Psoas muscle (tissue), 7 donors: ENCODE measurements at regions not wholly inside any gene's neighbourhood (a gene's known extent, or its start where the extent isn't known, plus 50 kb on each side); places are given as distances from the start of the nearest gene placed in this dataset.
"Not testable (repeated sequence)": the region's sequence is repeated elsewhere in the genome, so short reads cannot be mapped to it uniquely, and the experiment has no call there.

ENCODE experiments used
- ATAC-seq, 4 donors: fragments of 200-7000 bp; cut with Tn5 transposase; one replicate each; pipeline ENCODE4 v1.9.1; 2020; ENCODE audit warnings: moderate library complexity in 3 of 4, mild to moderate bottlenecking in 2 of 4
- DNase-seq, 2 donors: peaks; one replicate each; pipeline ENCODE4 v3.0.0-alpha.2; 2020
- H3K27ac ChIP-seq: fragments of 200-600 bp; one replicate; pipeline ENCODE4 v1.8.0; 2022
- H3K27me3 ChIP-seq, 3 donors: fragments of 200-600 bp in 1 of 3; one replicate each; pipeline versions ENCODE4 v1.6.1 to v1.8.0; 2013 to 2022; ENCODE audit warnings: low read length in 2 of 3, mild to moderate bottlenecking in 2 of 3, moderate library complexity in 1 of 3; ENCODE audit not compliant: insufficient read depth in 3 of 3
- H3K36me3 ChIP-seq, 2 donors: fragments of 200-600 bp in 1 of 2; one replicate each; pipeline versions ENCODE4 v1.6.1 to v1.8.0; 2013 to 2022; ENCODE audit warnings: low read depth in 1 of 2, mild to moderate bottlenecking in 1 of 2, moderate library complexity in 1 of 2; ENCODE audit not compliant: insufficient read depth in 1 of 2
- H3K4me1 ChIP-seq: fragments of 200-600 bp; one replicate; pipeline ENCODE4 v1.8.0; 2022
- H3K4me3 ChIP-seq: fragments of 200-600 bp; one replicate; pipeline ENCODE4 v1.8.0; 2022; ENCODE audit warnings: mild to moderate bottlenecking
- H3K9me3 ChIP-seq: fragments of 200-600 bp; one replicate; pipeline ENCODE4 v1.8.0; 2022
- WGBS, 3 donors: extraction: QIAGEN DNeasy Blood & Tissue Kit; methylation state at CpG; one replicate each; pipeline versions ENCODE4 v1.1.6 to v1.1.7; 2013; 5-methylcytosine and 5-hydroxymethylcytosine counted together
- intact Hi-C, 2 donors: fragments of 100-400 bp; cut with DNase I; formaldehyde crosslinking; loops; one replicate each; pipeline versions ENCODE4 v1.11.0 to v1.14.2; 2022
- TF ChIP-seq, protein P1 (sequence below): fragments of 200-600 bp; IDR thresholded peaks from one replicate; pipeline ENCODE4 v1.8.0; 2022; ENCODE audit warnings: antibody characterized with exemption
- donor health status: healthy with polysubstance abuse.
- donor health status: DM: no; HTN: no; CAD: no; lungs with moderate emphysema.
- donor health status: Bipolar disorder and iron deficiency.
- donor health status: healthy.
- donor health status: DM: yes; HTN: yes; CAD: no.
- donor health status: DM: no; HTN: no; CAD: no.
- donor health status: DM: yes; HTN: yes; CAD: no.

DNA sequence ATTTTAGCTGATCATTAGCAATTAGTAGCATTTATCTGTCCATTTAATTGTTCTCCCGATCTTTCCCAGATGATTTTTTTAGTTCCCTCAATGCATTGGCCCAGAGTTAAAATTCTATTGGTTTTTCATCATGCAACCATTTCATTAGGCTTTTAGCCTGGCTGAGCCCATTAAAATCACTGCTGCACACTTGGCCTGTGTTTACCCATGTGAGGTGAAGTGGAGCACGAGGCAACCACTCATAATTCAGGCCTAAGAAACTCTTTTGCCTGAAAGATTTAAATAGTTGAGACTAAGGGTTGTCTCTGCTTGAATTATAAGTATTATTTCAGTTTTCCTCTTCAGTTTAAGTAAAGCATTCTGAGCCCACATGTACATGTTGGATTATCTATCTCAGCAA lies 889.0 kb upstream of the ADGRL4 start:
- H3K4me3 ChIP-seq = no peak overlapping the region
- intact Hi-C loops = no loop called here
- H3K27ac ChIP-seq = no peak overlapping the region
- peaks cover 0 to 2% (median 0%) of the 10 kb centered on the region in 3 donors for H3K27me3 ChIP-seq
- no peak for ATAC-seq
- TF ChIP-seq, protein P1, sequence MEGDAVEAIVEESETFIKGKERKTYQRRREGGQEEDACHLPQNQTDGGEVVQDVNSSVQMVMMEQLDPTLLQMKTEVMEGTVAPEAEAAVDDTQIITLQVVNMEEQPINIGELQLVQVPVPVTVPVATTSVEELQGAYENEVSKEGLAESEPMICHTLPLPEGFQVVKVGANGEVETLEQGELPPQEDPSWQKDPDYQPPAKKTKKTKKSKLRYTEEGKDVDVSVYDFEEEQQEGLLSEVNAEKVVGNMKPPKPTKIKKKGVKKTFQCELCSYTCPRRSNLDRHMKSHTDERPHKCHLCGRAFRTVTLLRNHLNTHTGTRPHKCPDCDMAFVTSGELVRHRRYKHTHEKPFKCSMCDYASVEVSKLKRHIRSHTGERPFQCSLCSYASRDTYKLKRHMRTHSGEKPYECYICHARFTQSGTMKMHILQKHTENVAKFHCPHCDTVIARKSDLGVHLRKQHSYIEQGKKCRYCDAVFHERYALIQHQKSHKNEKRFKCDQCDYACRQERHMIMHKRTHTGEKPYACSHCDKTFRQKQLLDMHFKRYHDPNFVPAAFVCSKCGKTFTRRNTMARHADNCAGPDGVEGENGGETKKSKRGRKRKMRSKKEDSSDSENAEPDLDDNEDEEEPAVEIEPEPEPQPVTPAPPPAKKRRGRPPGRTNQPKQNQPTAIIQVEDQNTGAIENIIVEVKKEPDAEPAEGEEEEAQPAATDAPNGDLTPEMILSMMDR = no peak
- no peaks in the 10 kb centered on the region for H3K9me3 ChIP-seq
- H3K36me3 ChIP-seq = no peaks in the 10 kb centered on the region
- H3K4me1 ChIP-seq = no peaks in the 10 kb centered on the region
- no peak for DNase-seq
- WGBS, 3 donors = 73 to 78% (median 74%) methylated on average over 2 of the region's 2 CpGs

DNA sequence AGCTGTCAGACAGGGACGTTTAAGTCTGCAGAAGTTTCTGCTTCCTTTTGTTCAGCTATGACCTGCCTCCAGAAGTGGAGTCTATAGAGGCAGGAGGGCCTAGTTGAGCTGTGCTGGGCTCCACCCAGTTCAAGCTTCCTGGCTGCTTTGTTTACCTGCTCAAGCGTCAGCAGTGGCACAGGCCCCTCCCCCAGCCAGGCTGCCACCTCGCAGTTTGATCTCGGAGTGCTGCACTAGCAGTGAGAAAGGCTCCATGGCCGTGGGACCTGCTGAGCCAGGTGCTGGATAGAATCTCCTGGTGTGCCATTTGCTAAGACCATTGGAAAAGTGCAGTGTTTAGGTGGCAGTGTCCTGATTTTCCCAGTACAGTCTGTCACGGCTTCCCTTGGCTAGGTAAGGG lies 887.6 kb upstream of the ADGRL4 start:
- DNase-seq, H3K27ac ChIP-seq, H3K4me3 ChIP-seq, H3K4me1 ChIP-seq, H3K36me3 ChIP-seq, H3K27me3 ChIP-seq, ATAC-seq, intact Hi-C loops, H3K9me3 ChIP-seq: not testable (repeated sequence)
- WGBS, 3 donors = 63 to 68% (median 67%) methylated on average over 6 of the region's 6 CpGs

DNA sequence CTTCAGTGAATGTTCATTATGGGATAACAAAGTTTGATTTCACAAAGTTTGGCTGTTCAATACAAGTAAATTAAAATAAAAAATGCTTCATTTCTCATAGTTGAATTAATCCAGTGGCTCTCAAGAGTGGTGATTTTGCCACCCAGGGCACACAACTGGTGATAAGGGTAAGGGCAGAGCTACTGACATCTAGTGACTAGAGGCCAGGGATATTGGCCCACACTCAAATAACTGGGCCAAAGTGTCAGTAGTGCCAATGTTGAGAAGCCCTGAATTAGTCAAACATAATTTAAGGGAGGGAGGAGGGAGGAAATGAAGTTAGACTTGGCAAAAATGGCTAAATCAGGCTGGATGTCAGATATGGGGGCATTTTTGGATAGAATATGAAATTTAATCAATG lies 880.5 kb upstream of the ADGRL4 start:
- no peak overlapping the region for H3K27ac ChIP-seq
- DNase-seq = no peak
- no peaks in the 10 kb centered on the region for H3K4me1 ChIP-seq
- no peak for ATAC-seq
- intact Hi-C loops = no loop called here
- no peak overlapping the region for H3K4me3 ChIP-seq
- TF ChIP-seq, protein P1 = no peak
- H3K27me3 ChIP-seq = no peaks in the 10 kb centered on the region
- H3K9me3 ChIP-seq = no peaks in the 10 kb centered on the region
- H3K36me3 ChIP-seq = no peaks in the 10 kb centered on the region

DNA sequence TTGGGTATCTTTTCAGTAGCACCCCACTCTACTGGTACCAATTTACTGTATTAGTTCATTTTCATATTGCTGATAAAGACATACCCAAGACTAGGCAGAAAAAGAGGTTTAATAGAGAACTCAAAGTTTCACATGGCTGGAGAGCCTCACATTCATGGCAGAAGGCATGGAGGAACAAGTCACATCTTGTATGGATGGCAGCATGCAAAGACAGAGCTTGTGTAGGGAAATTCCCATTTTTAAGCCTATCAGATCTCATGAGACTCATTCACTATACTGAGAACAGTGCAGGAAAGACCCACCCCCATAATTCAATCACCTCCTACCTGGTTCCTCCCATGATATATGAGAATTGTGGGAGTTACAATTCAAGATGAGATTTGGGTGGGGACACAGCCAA lies 878.6 kb upstream of the ADGRL4 start:
- H3K4me1 ChIP-seq = no peaks in the 10 kb centered on the region
- no peaks in the 10 kb centered on the region for H3K9me3 ChIP-seq
- H3K27ac ChIP-seq = no peak overlapping the region
- DNase-seq (no peak), ATAC-seq (no peak)
- intact Hi-C loops = no loop called here
- TF ChIP-seq, protein P1 = no peak
- no peak overlapping the region for H3K4me3 ChIP-seq
- H3K36me3 ChIP-seq = no peaks in the 10 kb centered on the region
- no peaks in the 10 kb centered on the region for H3K27me3 ChIP-seq

DNA sequence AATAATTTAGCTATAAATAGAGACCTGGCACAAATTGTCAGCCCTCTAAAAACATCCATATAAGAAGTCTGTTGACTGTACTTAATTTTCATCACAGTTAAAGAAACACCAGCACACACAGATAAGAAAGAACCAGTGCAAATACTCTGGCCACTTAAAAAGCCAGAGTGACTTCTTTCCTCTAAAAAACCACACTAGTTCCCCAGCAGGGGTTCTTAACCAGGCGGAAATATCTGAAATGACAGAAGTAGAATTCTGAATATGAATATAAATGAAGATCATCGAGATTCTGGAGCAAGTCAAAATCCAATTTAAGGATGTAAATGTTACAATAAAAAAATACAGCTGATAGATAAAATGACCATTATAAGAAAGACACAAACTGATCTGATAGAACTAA lies 870.6 kb upstream of the ADGRL4 start:
- 84 to 95% (median 85%) methylated on average over 2 of the region's 2 CpGs for WGBS, 3 donors
- ATAC-seq (no peak), DNase-seq (no peak)
- intact Hi-C loops = no loop called here
- Histone ChIP-seq H3K4me3 (no peak overlapping the region), H3K9me3 (peaks cover 5% of the 10 kb centered on the region), H3K4me1 (no peaks in the 10 kb centered on the region), H3K36me3 (no peaks in the 10 kb centered on the region), H3K27me3 (no peaks in the 10 kb centered on the region), H3K27ac (no peak overlapping the region)
- TF ChIP-seq, protein P1 = no peak
